DMS53 treated with DMSO at 0.1 percent for 48 hours (cell line): ENCODE measurements at regions not wholly inside any gene's neighbourhood (a gene's known extent, or its start where the extent isn't known, plus 50 kb on each side); places are given as distances from the start of the nearest gene placed in this dataset.
"Not testable (repeated sequence)": the region's sequence is repeated elsewhere in the genome, so short reads cannot be mapped to it uniquely, and the experiment has no call there.

Source experiments
- DNase-seq: peaks from one replicate; lab custom pipeline; 2025; ENCODE audit not compliant: unreplicated experiment; lab: John Stamatoyannopoulos, UW

DNA sequence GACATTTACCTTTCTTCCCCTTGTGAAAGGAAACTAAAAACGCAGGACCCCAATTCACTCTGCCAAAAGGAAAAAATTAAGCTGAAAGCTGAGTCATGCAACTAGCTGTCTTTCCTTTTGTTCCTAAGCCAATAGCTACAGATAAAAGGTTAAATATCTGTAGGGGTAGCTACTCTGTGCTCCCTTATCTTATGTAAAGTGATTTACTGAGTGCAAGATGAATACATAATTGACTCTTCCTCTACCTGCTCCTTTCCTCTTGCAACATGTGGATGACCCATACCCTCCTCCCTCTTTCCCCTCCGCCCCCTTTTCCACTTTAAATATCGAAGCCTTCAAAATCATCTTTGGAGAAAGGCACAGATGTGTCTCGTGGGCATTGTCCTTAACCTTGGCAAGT is 68.0 kb upstream of the ZNF157 start:
- DNase-seq, result no peak

DNA sequence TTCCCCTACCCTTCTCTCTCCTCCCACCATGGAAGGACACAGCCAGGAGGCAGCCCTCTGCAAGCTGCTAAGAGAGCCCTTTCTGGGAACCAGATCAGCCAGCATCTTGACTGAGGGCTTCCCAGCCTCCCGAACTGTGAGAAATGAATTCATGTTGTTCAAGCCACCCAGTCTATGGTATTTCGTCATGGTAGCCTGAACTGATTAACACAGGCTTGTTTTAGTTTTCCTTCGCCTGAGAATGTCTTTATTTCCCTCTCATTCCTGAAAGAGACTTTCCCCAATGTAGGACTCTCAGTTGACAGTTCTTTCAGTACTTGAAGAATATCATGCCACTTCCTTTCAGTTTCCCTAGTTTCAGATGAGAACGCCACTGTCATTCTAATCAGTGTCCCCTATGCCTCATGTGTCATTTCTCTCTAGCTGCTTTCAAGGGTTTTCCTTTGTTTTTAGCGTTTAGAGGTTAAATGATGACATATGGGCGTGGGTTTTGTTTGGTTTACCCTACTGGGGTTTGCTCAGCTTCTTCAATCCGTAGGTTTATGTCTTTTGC is 63.8 kb upstream of the ZNF157 start:
- not testable (repeated sequence) for DNase-seq

DNA sequence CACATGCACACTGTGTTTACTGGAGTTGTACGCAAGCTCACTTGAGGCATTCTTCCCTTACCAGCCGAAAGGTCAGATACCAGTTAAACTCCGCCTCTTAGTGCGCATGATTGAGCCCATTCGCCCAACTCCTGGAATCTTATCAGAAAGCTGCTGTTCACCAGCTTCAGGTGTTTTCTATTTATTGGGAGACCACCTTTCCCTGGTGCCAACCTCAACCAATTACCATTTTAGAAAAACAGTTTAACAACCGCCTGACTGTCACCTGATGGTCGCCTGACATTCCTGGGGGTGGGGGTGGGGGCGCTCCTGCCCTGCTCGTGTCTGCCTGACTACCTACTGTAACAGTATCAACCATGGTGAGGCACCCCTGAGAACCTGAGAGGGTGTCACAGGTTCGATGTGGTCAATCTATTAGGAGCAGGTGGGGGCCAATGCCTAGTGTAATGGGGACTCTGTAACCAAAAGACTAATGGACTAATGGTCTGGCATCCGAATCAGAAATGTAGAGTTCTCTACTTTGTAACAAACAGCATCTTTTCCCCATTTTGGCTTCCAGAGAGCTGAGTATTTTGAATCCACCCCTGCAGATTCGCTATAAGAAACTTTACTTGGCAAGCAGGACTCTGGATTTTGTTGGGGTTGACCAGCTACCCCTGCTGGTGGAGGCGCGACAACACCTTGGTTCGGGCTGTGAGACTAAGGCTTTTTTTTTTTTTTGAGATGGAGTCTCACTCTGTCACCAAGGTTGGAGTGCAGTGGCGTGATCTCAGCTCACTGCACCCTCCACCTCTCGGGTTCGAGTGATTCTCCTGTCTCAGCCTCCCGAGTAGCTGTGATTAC is 58.2 kb upstream of the ZNF157 start:
- DNase-seq, result peak; percentile 32

DNA sequence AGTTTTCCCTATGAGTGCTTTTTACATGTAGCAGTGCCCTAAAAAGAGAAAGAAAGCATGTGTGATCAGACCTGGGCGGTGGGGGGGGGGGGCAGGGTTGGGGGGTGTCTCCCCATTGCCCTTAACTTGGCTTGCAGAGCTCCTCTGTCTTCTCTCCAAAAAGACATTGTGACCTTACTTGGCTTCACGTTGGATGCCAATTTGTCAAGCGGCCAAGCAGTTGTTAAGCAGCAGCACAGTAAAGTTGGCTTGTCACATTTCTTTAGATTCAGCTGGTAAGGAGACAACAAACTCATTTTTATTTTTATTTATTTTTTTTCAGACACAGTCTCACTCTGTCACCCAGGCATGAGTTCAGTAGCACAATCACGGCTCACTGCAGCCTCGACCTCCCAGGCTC is 57.3 kb upstream of the ZNF157 start:
- no peak for DNase-seq

DNA sequence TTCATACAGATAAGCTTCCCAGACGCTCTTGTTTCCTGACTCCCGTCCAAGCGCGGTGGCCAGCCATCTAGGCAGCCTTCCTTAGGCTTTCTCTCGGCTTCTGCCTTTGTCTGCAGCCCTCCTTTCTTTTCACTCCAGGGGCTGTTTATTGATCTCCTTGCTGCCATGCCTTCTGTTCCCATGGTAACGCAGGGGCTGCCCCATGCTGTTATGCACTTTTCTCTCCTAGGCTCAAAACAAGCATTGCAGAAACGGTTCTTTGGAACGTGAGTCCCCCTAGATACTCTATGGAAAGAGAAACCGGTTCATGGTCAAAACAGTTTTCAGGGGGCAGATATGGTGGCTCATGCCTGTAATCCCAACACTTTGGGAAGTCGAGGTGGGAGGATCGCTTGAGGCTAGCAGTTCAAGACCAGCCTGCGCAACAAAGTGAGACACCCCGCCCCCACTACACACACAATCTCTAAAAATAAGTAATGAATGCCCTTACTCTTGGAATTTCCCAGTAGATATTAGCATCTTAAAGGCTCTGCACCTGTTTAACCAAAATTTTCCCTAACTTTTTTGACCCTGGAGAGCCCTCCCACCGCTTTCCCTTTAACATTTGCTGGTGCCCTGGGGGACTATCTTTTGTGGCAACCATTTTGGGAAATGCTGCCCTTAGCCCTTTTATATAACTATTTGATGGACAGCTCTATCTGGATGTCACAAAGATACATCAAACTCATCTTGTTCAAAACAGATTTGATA is 53.9 kb upstream of the ZNF157 start:
- DNase-seq, result no peak
